Erythroblast (primary cell): ENCODE measurements at regions not wholly inside any gene's neighbourhood (a gene's known extent, or its start where the extent isn't known, plus 50 kb on each side); places are given as distances from the start of the nearest gene placed in this dataset.

Experiments
- GATA1 ChIP-seq: IDR thresholded peaks from 2 replicates; pipeline ENCODE4 v1.6.1; 2011; ENCODE audit warnings: low read depth, mild to moderate bottlenecking, control low read depth, low read length, moderate library complexity
- POLR2A ChIP-seq: IDR thresholded peaks from 2 replicates; pipeline ENCODE4 v1.6.1; 2011; ENCODE audit warnings: mild to moderate bottlenecking, low read length

- TF ChIP-seq POLR2A (no peak), GATA1 (no peak)
These were observed 66.6 kb upstream of the TOM1L1 start for GRCh38 chr17:54834086-54834485.
